ENCODE measurements at regions not wholly inside any gene's neighbourhood (a gene's known extent, or its start where the extent isn't known, plus 50 kb on each side); places are given as distances from the start of the nearest gene placed in this dataset.

- TF ChIP-seq CTCF (conservative IDR thresholded peaks at IDR 0.05), result no peak
- no peak overlapping the region for H3K27ac ChIP-seq
Measured at GRCh38 chr4:188305690-188306089, 166.4 kb downstream of the TRIML1 start.

- H3K27ac ChIP-seq, result no peak overlapping the region
- TF ChIP-seq CTCF (conservative IDR thresholded peaks at IDR 0.05), result no peak
Measured at GRCh38 chr4:188307591-188307990, 168.3 kb downstream of the TRIML1 start.

GRCh38 chr4:188308142-188308541, 168.9 kb downstream of the TRIML1 start:
- TF ChIP-seq CTCF (conservative IDR thresholded peaks at IDR 0.05), result no peak
- H3K27ac ChIP-seq, result no peak overlapping the region

- H3K27ac ChIP-seq, result no peak overlapping the region
- TF ChIP-seq CTCF (conservative IDR thresholded peaks at IDR 0.05), result no peak
Measured at GRCh38 chr4:188316391-188316790, 177.2 kb downstream of the TRIML1 start.

GRCh38 chr4:188328966-188329365, 189.7 kb downstream of the TRIML1 start:
- TF ChIP-seq CTCF (conservative IDR thresholded peaks at IDR 0.05), result no peak
- no peak overlapping the region for H3K27ac ChIP-seq

GRCh38 chr4:188329521-188329920, 190.3 kb downstream of the TRIML1 start:
- no peak overlapping the region for H3K27ac ChIP-seq
- TF ChIP-seq CTCF (conservative IDR thresholded peaks at IDR 0.05), result no peak

GRCh38 chr4:188332265-188332664, 193.0 kb downstream of the TRIML1 start:
- TF ChIP-seq CTCF (conservative IDR thresholded peaks at IDR 0.05), result no peak
- no peak overlapping the region for H3K27ac ChIP-seq

- no peak for TF ChIP-seq CTCF (conservative IDR thresholded peaks at IDR 0.05)
Measured at GRCh38 chr4:188336891-188337290, 197.7 kb downstream of the TRIML1 start.

More at GRCh38 chr4:188336891-188337290, 197.7 kb downstream of the TRIML1 start:
- no peak overlapping the region for H3K27ac ChIP-seq

Data from VCaP (cell line).